A673 (cell line): ENCODE measurements at regions not wholly inside any gene's neighbourhood (a gene's known extent, or its start where the extent isn't known, plus 50 kb on each side); places are given as distances from the start of the nearest gene placed in this dataset.

Experiments
- BruUV-seq: library from RNA; stranded (reverse); fragments of 400-500 nt; replicated peaks from 2 replicates; lab custom pipeline; 2021; lab: Mats Ljungman, UMichigan
- CTCF ChIA-PET: fragments of 300-600 bp; sonication (Branson Sonifier 250); formaldehyde crosslinking; loops from one replicate; lab custom pipeline; 2022; ENCODE audit warnings: antibody characterized with exemption; lab: Charles Lee
- POLR2A ChIA-PET: fragments of 300-600 bp; sonication (Branson Sonifier 250); formaldehyde crosslinking; loops from one replicate; lab custom pipeline; 2022; ENCODE audit warnings: antibody characterized with exemption; ENCODE audit not compliant: low non-redundant PET; lab: Charles Lee
- DNase-seq: peaks from one replicate; pipeline ENCODE4 v3.0.0-alpha.2; 2015; ENCODE audit warnings: low spot score
- H3K27ac ChIP-seq: fragments of 200-600 bp; sonication (generic); 2 replicates; pipeline ENCODE4 v1.5.1; 2016; ENCODE audit warnings: mixed run types, low read depth, mild to moderate bottlenecking, mixed read lengths, antibody characterized with exemption, low read length; ENCODE audit not compliant: poor library complexity, severe bottlenecking
- H3K27me3 ChIP-seq: fragments of 200-600 bp; sonication (generic); replicated peaks from 2 replicates; pipeline ENCODE4 v1.6.1; 2017; ENCODE audit warnings: mixed run types, low read depth, mild to moderate bottlenecking, mixed read lengths, antibody characterized with exemption, low read length; ENCODE audit not compliant: insufficient read depth, poor library complexity
- H3K36me3 ChIP-seq: fragments of 200-600 bp; sonication (generic); 2 replicates; pipeline ENCODE4 v1.6.1; 2016; ENCODE audit warnings: mixed run types, mild to moderate bottlenecking, mixed read lengths, antibody characterized with exemption, low read length; ENCODE audit not compliant: insufficient read depth, poor library complexity, severe bottlenecking
- H3K4me1 ChIP-seq: fragments of 200-600 bp; sonication (generic); 2 replicates; pipeline ENCODE4 v1.6.1; 2017; ENCODE audit warnings: mixed run types, mild to moderate bottlenecking, mixed read lengths, antibody characterized with exemption, low read length; ENCODE audit not compliant: insufficient read depth, poor library complexity, severe bottlenecking
- H3K4me3 ChIP-seq: fragments of 200-600 bp; sonication (generic); 2 replicates; pipeline ENCODE4 v1.5.1; 2016; ENCODE audit warnings: low read depth, mixed run types, mild to moderate bottlenecking, mixed read lengths, low read length; ENCODE audit not compliant: poor library complexity, severe bottlenecking
- H3K9me3 ChIP-seq: fragments of 200-600 bp; sonication (generic); 2 replicates; pipeline ENCODE4 v1.6.1; 2016; ENCODE audit warnings: mixed run types, low read depth, mild to moderate bottlenecking, mixed read lengths, antibody characterized with exemption, low read length; ENCODE audit not compliant: poor library complexity, severe bottlenecking
- EZH2 ChIP-seq: fragments of 200-600 bp; sonication (generic); IDR thresholded peaks from 2 replicates; pipeline ENCODE4 v1.6.1; 2017; ENCODE audit warnings: borderline replicate concordance, low read depth, mild to moderate bottlenecking, mixed read lengths, antibody characterized with exemption, low read length; ENCODE audit not compliant: poor library complexity, severe bottlenecking
- intact Hi-C: fragments of 100-400 bp; cut with micrococcal nuclease; formaldehyde crosslinking; loops from one replicate; pipeline ENCODE4 v1.10.0; 2022; ENCODE audit not compliant: unreplicated experiment
- TF ChIP-seq, protein P1 (sequence below): fragments of 300-800, 200-600 bp; sonication (generic); conservative IDR thresholded peaks from 2 replicates; pipeline ENCODE4 v1.5.1; 2017; ENCODE audit warnings: low read depth, mild to moderate bottlenecking, antibody characterized with exemption, low read length, moderate library complexity, mixed read lengths

DNA sequence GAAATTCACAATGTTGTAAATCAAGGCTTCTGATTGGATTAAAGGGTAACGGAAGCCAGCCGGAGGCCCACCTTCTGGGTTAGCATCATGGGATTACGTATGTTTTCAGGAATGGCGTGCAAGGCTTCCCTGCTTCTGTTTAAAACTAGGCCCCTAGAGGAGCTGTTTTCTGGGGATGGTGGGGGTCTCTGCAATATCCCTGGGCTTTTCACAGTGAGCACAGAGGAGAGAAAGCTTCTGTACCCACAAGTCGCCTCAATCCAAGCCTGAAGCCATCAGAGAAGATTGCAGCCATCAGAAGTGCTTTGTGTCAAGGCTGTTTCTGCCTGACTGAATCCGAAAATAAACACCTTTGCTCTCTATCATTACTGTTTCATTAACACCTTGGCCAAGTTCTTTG lies 226.9 kb upstream of the SMIM21 start:
- Histone ChIP-seq H3K27ac (no peak overlapping the region), H3K9me3 (no peaks in the 10 kb centered on the region), H3K27me3 (no peaks in the 10 kb centered on the region), H3K36me3 (no peaks in the 10 kb centered on the region), H3K4me1 (no peaks in the 10 kb centered on the region), H3K4me3 (no peak overlapping the region)
- TF ChIP-seq, protein P1, sequence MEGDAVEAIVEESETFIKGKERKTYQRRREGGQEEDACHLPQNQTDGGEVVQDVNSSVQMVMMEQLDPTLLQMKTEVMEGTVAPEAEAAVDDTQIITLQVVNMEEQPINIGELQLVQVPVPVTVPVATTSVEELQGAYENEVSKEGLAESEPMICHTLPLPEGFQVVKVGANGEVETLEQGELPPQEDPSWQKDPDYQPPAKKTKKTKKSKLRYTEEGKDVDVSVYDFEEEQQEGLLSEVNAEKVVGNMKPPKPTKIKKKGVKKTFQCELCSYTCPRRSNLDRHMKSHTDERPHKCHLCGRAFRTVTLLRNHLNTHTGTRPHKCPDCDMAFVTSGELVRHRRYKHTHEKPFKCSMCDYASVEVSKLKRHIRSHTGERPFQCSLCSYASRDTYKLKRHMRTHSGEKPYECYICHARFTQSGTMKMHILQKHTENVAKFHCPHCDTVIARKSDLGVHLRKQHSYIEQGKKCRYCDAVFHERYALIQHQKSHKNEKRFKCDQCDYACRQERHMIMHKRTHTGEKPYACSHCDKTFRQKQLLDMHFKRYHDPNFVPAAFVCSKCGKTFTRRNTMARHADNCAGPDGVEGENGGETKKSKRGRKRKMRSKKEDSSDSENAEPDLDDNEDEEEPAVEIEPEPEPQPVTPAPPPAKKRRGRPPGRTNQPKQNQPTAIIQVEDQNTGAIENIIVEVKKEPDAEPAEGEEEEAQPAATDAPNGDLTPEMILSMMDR, result no peak
- CTCF ChIA-PET, result no interaction called here
- no peak for DNase-seq
- intact Hi-C loops, result no loop called here
- POLR2A ChIA-PET, result no interaction called here
- BruUV-seq, result no TSS peak

DNA sequence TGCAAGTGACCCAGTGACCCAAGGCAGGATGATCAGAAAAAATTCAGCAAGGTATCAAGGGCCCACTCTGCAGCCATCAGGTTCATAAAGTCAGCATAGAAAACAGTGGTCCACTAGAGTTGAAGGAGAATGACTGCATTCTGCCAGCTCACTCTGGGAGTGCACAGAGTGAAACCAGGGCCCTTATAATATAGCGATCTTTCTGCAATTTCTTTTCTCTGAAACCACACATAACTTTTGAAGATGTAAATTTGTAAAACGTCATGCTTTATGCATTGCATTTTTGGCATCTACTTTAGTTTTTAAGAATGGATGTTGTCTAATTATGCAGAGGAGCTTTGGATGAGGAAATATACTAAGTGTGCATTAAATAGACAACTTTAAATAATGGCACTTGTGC lies 225.0 kb upstream of the SMIM21 start:
- no TSS peak for BruUV-seq
- no peak for DNase-seq
- TF ChIP-seq EZH2, result no peak
- TF ChIP-seq, protein P1, result no peak
- no peaks in the 10 kb centered on the region for H3K27me3 ChIP-seq
- intact Hi-C loops, result no loop called here
- no peaks in the 10 kb centered on the region for H3K9me3 ChIP-seq
- no peak overlapping the region for H3K27ac ChIP-seq
- no peak overlapping the region for H3K4me3 ChIP-seq
- H3K36me3 ChIP-seq, result no peaks in the 10 kb centered on the region
- POLR2A ChIA-PET, result no interaction called here
- H3K4me1 ChIP-seq, result no peaks in the 10 kb centered on the region
- CTCF ChIA-PET, result no interaction called here

DNA sequence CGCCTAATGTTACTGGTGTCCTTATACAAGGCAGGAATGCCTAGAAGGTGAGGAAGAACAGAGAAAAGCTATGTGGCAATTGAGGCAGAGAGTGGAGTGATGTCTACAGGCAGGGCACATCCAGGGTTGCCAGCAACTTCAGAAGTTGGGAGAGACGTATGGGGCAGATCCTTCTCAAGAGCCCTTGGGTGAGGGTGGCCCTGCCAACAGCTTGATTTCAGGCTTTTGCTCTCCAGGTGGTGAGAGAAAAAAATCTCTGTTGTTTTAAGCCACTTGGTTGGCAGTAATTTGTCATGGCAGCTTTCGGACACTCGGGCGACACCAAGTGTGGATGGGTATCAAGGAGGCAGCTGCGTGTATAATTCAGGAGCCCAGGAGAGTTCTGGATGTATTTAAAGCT lies 217.4 kb upstream of the SMIM21 start:
- no peaks in the 10 kb centered on the region for H3K9me3 ChIP-seq
- no TSS peak for BruUV-seq
- DNase-seq, result no peak
- CTCF ChIA-PET, result no interaction called here
- intact Hi-C loops, result no loop called here
- H3K27me3 ChIP-seq, result no peaks in the 10 kb centered on the region
- no peaks in the 10 kb centered on the region for H3K4me1 ChIP-seq
- H3K36me3 ChIP-seq, result no peaks in the 10 kb centered on the region
- no peak for TF ChIP-seq EZH2
- TF ChIP-seq, protein P1, result no peak
- no peak overlapping the region for H3K4me3 ChIP-seq
- POLR2A ChIA-PET, result no interaction called here
- H3K27ac ChIP-seq, result no peak overlapping the region
